Smooth muscle cell (in vitro differentiated cells): ENCODE measurements at regions not wholly inside any gene's neighbourhood (a gene's known extent, or its start where the extent isn't known, plus 50 kb on each side); places are given as distances from the start of the nearest gene placed in this dataset.
A peak's percentile ranks its signal among the peaks of the same experiment; 100 is the strongest.
"Not testable (repeated sequence)": the region's sequence is repeated elsewhere in the genome, so short reads cannot be mapped to it uniquely, and the experiment has no call there.

Experiments used
- DNase-seq: peaks from one replicate; lab custom pipeline; 2025; ENCODE audit not compliant: unreplicated experiment; lab: John Stamatoyannopoulos, UW
- H2AFZ ChIP-seq: fragments of 200-600 bp; sonication (generic); 2 replicates; pipeline ENCODE4 v1.6.0; 2016; ENCODE audit warnings: antibody characterized with exemption, low read depth, mild to moderate bottlenecking
- H3F3A ChIP-seq: fragments of 200-600 bp; sonication (generic); 2 replicates; pipeline ENCODE4 v1.6.0; 2017; ENCODE audit warnings: antibody characterized with exemption, low read depth
- H3K27ac ChIP-seq: fragments of 200-600 bp; sonication (generic); 2 replicates; pipeline ENCODE4 v1.5.1; 2016; ENCODE audit warnings: low read depth, mild to moderate bottlenecking
- H3K27me3 ChIP-seq: fragments of 200-600 bp; sonication (generic); 2 replicates; pipeline ENCODE4 v1.6.1; 2016; ENCODE audit warnings: low read depth, mild to moderate bottlenecking
- H3K36me3 ChIP-seq: fragments of 200-600 bp; sonication (generic); 2 replicates; pipeline ENCODE4 v1.5.1; 2016; ENCODE audit warnings: low read depth
- H3K4me1 ChIP-seq: fragments of 200-600 bp; sonication (generic); 2 replicates; pipeline ENCODE4 v1.5.1; 2016; ENCODE audit warnings: low read depth
- H3K4me2 ChIP-seq: fragments of 200-600 bp; sonication (generic); 2 replicates; pipeline ENCODE4 v1.6.0; 2016; ENCODE audit warnings: mild to moderate bottlenecking
- H3K4me3 ChIP-seq: fragments of 200-600 bp; sonication (generic); 2 replicates; pipeline ENCODE4 v1.5.1; 2016; ENCODE audit warnings: mild to moderate bottlenecking
- H3K79me2 ChIP-seq: fragments of 200-600 bp; sonication (generic); 2 replicates; pipeline ENCODE4 v1.6.0; 2016; ENCODE audit warnings: low read depth, mild to moderate bottlenecking
- H3K9ac ChIP-seq: fragments of 200-600 bp; sonication (generic); 2 replicates; pipeline ENCODE4 v1.6.0; 2016; ENCODE audit warnings: low read depth
- H3K9me3 ChIP-seq: fragments of 200-600 bp; sonication (generic); replicated peaks from 2 replicates; pipeline ENCODE4 v1.5.1; 2016; ENCODE audit warnings: low read depth
- H4K20me1 ChIP-seq: fragments of 200-600 bp; sonication (generic); 2 replicates; pipeline ENCODE4 v1.6.0; 2016; ENCODE audit warnings: low read depth
- WGBS: methylation state at CpG from one replicate; pipeline ENCODE4 v1.1.7; 2016; ENCODE audit warnings: low lambda C conversion rate; 5-methylcytosine and 5-hydroxymethylcytosine counted together
- TF ChIP-seq, protein P1 (sequence below): fragments of 200-600 bp; sonication (generic); IDR thresholded peaks from 2 replicates; pipeline ENCODE4 v1.5.1; 2017; ENCODE audit warnings: borderline replicate concordance, mild to moderate bottlenecking, antibody characterized with exemption; ENCODE audit not compliant: insufficient read depth, poor library complexity, severe bottlenecking

DNA sequence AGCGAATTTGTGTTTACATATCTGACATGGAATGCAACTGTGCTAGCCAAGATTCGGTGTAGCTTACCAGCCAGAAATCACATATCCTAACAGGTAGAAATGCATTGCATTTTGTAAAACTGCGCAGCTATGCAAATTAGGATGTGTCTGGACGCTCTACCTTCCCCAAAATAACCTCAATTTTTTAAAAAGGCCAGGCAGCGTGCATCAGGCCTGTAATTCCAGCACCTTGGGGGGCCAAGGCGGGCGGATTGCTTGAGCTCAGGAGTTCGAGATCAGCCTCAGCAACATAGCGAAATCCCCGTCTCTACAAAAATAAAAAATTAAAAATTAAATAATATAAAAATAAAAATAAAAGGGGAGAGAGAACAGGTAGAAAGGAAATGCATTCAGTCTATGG lies 305.0 kb downstream of the TYW1 start:
- H2AFZ ChIP-seq, result no peak overlapping the region
- H3K27me3 ChIP-seq, result no peaks in the 10 kb centered on the region
- no peaks in the 10 kb centered on the region for H3K9me3 ChIP-seq
- peaks cover 3% of the 10 kb centered on the region for H3F3A ChIP-seq
- no peak for DNase-seq
- peaks cover 33% of the 10 kb centered on the region for H3K79me2 ChIP-seq
- H3K4me3 ChIP-seq, result peak overlapping the region; percentile 89
- TF ChIP-seq, protein P1, sequence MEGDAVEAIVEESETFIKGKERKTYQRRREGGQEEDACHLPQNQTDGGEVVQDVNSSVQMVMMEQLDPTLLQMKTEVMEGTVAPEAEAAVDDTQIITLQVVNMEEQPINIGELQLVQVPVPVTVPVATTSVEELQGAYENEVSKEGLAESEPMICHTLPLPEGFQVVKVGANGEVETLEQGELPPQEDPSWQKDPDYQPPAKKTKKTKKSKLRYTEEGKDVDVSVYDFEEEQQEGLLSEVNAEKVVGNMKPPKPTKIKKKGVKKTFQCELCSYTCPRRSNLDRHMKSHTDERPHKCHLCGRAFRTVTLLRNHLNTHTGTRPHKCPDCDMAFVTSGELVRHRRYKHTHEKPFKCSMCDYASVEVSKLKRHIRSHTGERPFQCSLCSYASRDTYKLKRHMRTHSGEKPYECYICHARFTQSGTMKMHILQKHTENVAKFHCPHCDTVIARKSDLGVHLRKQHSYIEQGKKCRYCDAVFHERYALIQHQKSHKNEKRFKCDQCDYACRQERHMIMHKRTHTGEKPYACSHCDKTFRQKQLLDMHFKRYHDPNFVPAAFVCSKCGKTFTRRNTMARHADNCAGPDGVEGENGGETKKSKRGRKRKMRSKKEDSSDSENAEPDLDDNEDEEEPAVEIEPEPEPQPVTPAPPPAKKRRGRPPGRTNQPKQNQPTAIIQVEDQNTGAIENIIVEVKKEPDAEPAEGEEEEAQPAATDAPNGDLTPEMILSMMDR, result no peak
- H3K4me2 ChIP-seq, result peak overlapping the region; percentile 98
- 52% methylated on average over 10 of the region's 10 CpGs for WGBS
- H3K9ac ChIP-seq, result peak overlapping the region; percentile 92
- no peaks in the 10 kb centered on the region for H3K4me1 ChIP-seq
- no peaks in the 10 kb centered on the region for H4K20me1 ChIP-seq
- peak overlapping the region; percentile 98 for H3K27ac ChIP-seq
- H3K36me3 ChIP-seq, result no peaks in the 10 kb centered on the region

DNA sequence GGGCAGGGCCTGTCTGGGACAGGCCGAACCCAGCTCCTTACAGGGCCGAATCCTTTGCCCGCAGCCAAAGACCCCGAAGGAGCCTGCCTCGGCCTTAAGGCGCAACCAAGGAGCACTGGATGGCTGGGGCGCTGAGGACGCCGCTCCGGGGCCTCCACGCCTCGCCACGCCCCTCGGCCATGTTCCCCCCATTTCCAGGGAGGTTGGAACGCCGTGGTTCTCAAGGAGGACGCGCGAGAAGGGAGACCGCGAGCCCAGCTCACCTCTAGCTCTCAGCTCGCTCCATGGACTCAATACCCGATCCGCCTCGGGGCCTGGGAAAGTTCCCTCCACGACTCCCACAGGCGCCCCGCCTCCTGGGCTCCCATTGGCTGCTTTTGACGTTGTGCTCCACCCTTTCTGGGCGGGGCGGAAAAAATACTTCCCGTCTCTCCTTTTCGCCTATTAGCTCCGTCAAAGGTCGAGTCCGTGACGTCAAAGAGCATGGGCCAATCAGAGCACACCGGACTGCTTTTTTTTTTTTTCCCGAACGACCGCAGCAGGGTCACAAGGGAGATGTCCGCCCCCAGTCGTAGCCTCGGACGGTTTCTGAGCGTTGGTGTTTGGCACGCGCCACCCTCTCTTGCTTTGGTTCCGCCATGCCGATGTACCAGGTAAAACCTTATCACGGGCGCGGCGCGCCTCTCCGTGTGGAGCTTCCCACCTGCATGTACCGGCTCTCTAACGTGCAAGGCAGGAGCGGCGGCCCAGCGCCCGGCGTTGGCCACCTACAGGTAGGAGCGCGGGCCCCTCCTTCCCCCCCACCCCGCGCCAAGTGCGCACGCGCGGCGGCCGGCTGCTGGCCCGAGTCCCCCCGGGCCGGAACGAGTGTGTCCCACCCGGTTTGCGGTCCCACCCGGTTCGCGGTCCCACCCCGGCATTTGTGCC lies 305.7 kb downstream of the TYW1 start:
- H3K4me2 ChIP-seq, result peak overlapping the region; percentile 98
- no peaks in the 10 kb centered on the region for H3K4me1 ChIP-seq
- peaks cover 3% of the 10 kb centered on the region for H3F3A ChIP-seq
- peaks cover 33% of the 10 kb centered on the region for H3K79me2 ChIP-seq
- TF ChIP-seq, protein P1, result peak; percentile 27
- no peaks in the 10 kb centered on the region for H4K20me1 ChIP-seq
- no peaks in the 10 kb centered on the region for H3K27me3 ChIP-seq
- H2AFZ ChIP-seq, result peak overlapping the region; percentile 95
- under 1% methylated on average over 73 of the region's 83 CpGs for WGBS
- no peaks in the 10 kb centered on the region for H3K36me3 ChIP-seq
- DNase-seq, result peak; percentile 98
- H3K9me3 ChIP-seq, result no peaks in the 10 kb centered on the region
- peak overlapping the region; percentile 92 for H3K9ac ChIP-seq
- peak overlapping the region; percentile 98 for H3K27ac ChIP-seq
- peak overlapping the region; percentile 89 for H3K4me3 ChIP-seq

DNA sequence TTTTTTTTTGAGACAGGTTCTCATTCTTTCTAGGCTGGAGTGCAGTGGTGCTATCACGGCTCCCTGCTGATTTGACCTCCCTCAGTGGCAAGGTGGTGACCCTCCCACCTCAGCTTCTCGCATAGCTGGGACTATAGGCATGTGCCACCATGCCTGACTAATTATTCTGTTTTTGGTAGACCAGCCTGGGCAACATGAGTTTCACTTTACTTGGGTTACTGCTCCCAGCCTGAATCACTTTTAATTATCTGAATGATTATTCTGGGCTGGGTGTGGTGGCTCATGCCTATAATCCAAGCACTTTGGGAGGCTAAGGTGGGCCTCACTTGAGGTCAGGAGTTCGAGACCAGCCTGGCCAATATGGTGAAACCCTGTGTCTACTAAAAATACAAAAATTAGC lies 308.2 kb downstream of the TYW1 start:
- H3F3A ChIP-seq, H3K27me3 ChIP-seq, H2AFZ ChIP-seq, H4K20me1 ChIP-seq, H3K4me3 ChIP-seq, H3K27ac ChIP-seq, H3K9ac ChIP-seq, DNase-seq, H3K9me3 ChIP-seq, H3K4me2 ChIP-seq, H3K36me3 ChIP-seq, H3K4me1 ChIP-seq: not testable (repeated sequence)
- peaks cover 33% of the 10 kb centered on the region for H3K79me2 ChIP-seq
- 98% methylated on average over 3 of the region's 3 CpGs for WGBS

DNA sequence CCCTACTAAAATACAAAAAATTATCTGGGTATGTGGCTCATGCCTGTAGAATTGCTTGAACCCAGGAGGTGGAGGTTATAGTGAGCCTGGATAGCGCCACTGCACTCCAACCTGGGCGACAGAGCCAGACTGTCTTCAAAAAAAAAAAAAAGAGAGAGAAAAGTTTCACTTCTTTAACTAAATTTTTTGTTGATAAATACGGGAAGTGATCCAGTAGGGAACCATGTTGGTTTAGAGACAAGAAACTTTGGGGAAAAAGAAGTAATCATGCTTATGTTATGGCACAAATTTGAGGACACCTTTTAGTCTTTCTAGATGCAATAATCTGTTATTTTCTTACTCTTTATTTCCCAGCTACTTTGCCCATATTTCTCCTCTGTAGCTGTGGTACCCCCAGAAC lies 309.7 kb downstream of the TYW1 start:
- no peaks in the 10 kb centered on the region for H3K4me1 ChIP-seq
- H4K20me1 ChIP-seq, result no peaks in the 10 kb centered on the region
- H2AFZ ChIP-seq, result no peak overlapping the region
- H3K79me2 ChIP-seq, result peaks cover 31% of the 10 kb centered on the region
- TF ChIP-seq, protein P1, result no peak
- no peaks in the 10 kb centered on the region for H3K27me3 ChIP-seq
- 98% methylated on average over 3 of the region's 3 CpGs for WGBS
- no peaks in the 10 kb centered on the region for H3K9me3 ChIP-seq
- no peak overlapping the region for H3K4me2 ChIP-seq
- H3F3A ChIP-seq, result peaks cover 3% of the 10 kb centered on the region
- no peak overlapping the region for H3K4me3 ChIP-seq
- DNase-seq, result no peak
- no peak overlapping the region for H3K27ac ChIP-seq
- H3K36me3 ChIP-seq, result peaks cover 9% of the 10 kb centered on the region
- H3K9ac ChIP-seq, result no peak overlapping the region
